ENCODE measurements at regions not wholly inside any gene's neighbourhood (a gene's known extent, or its start where the extent isn't known, plus 50 kb on each side); places are given as distances from the start of the nearest gene placed in this dataset.

GRCh38 chr5:153425914-153426313, 64.6 kb upstream of the GRIA1 start:
- Histone ChIP-seq H3K23me2 (ENCODE audit: low read depth, low read length) (no peaks in the 10 kb centered on the region), H3K79me2 (ENCODE audit: control insufficient read depth in 1 of 2, insufficient read depth in 2 of 2, low read length in 2 of 2) (no peaks in the 10 kb centered on the region), H2BK5ac (ENCODE audit: low read depth, low read length) (no peak overlapping the region), H3K4me1 (replicated peaks in 1 of 4; ENCODE audit: control insufficient read depth in 3 of 4, insufficient read depth in 4 of 4, low read length in 3 of 4) (peaks cover 0 to 5% (median 2%) of the 10 kb centered on the region in 4 experiments; a peak in 3 of 7 replicates), H4K8ac (ENCODE audit: extremely low read depth, insufficient read depth, low read length) (no peak overlapping the region), H3K14ac (ENCODE audit: insufficient read length) (no peak overlapping the region), H3K27me3 (replicated peaks in 1 of 4; ENCODE audit: control insufficient read depth in 3 of 4, extremely low read depth in 1 of 4, insufficient read depth in 3 of 4, low read length in 3 of 4) (no peaks in the 10 kb centered on the region), H2BK12ac (ENCODE audit: low read depth, low read length) (no peak overlapping the region), H3K4ac (replicated peaks; ENCODE audit: insufficient read length, low read depth, low read length) (no peak overlapping the region), H3K9me3 (ENCODE audit: insufficient read depth in 2 of 2, low read depth in 1 of 2, low read length in 1 of 2) (no peaks in the 10 kb centered on the region), H4K91ac (replicated peaks; ENCODE audit: insufficient read length, low read length) (no peak overlapping the region), H2AFZ (ENCODE audit: low read length) (no peak overlapping the region), H2AK5ac (ENCODE audit: low read depth, low read length) (no peak overlapping the region), H3K4me2 (ENCODE audit: insufficient read depth in 1 of 2, low read depth in 2 of 2, low read length in 2 of 2) (no peak overlapping the region), H3K79me1 (ENCODE audit: low read depth, low read length) (no peaks in the 10 kb centered on the region), H3K27ac (ENCODE audit: low read depth, low read length) (no peak overlapping the region), H2BK20ac (ENCODE audit: low read length) (no peak overlapping the region), H2BK120ac (replicated peaks; ENCODE audit: low read depth, low read length) (no peak overlapping the region), H3K9ac (replicated peaks in 1 of 4; ENCODE audit: extremely low read depth in 1 of 4, low read depth in 3 of 4, low read length in 3 of 4) (no peak overlapping the region), H2BK15ac (ENCODE audit: low read length) (no peak overlapping the region), H3K18ac (ENCODE audit: extremely low read depth, low read length) (no peak overlapping the region), H3K23ac (ENCODE audit: insufficient read length) (no peak overlapping the region), H4K5ac (ENCODE audit: insufficient read length, low read depth, low read length) (no peak overlapping the region), H3K36me3 (ENCODE audit: control insufficient read depth in 2 of 4, insufficient read depth in 4 of 4, low read length in 3 of 4) (no peaks in the 10 kb centered on the region), H3K56ac (replicated peaks; ENCODE audit: insufficient read length, low read depth, low read length) (no peak overlapping the region), H3K4me3 (ENCODE audit: extremely low read depth in 1 of 4, insufficient read depth in 2 of 4, low read depth in 3 of 4, low read length in 4 of 4) (no peak overlapping the region), H4K20me1 (replicated peaks in 1 of 2; ENCODE audit: control insufficient read depth in 1 of 2, insufficient read depth in 2 of 2, low read length in 2 of 2) (no peaks in the 10 kb centered on the region)
- FAIRE-seq, result no peak
- peak; percentile 55 to 69 (median 66) for TF ChIP-seq CTCF (IDR thresholded peaks at IDR 0.05; ENCODE audit: control extremely low read depth in 1 of 3, insufficient read depth in 1 of 3, low read depth in 1 of 3, low read length in 3 of 3)
- TF ChIP-seq CBX8 (IDR thresholded peaks at IDR 0.05; ENCODE audit: borderline replicate concordance, low read depth, low read length), result no peak
- peak; percentile 83 to 85 for TF ChIP-seq RAD21 (IDR thresholded peaks at IDR 0.05 in 1 of 2, conservative IDR thresholded peaks at IDR 0.05 in 1 of 2; ENCODE audit: low read depth in 2 of 2, low read length in 2 of 2)
- no peak for TF ChIP-seq SRF (IDR thresholded peaks at IDR 0.05; ENCODE audit: low read depth, low read length)
- no peak for TF ChIP-seq EGR1 (IDR thresholded peaks at IDR 0.05; ENCODE audit: borderline replicate concordance, low read depth, low read length)
- TF ChIP-seq USF2 (IDR thresholded peaks at IDR 0.05; ENCODE audit: low read length), result no peak
- TF ChIP-seq CHD1 (IDR thresholded peaks at IDR 0.05; ENCODE audit: low read depth, low read length), result no peak
- DNase-seq (ENCODE audit: low read depth in 1 of 2, low spot score in 2 of 2), result peak in 1 of 2 experiments; percentile 80
- ChIA-PET POLR2A (ENCODE audit: partially characterized antibody) (no interaction called here), CTCF (ENCODE audit: partially characterized antibody) (interaction anchor here (0.6 to 2.6 kb wide), 10 partner anchors 12 to 1205 kb away, joined by 3 to 9 read pairs (median 3); no protein-coding TSS in a partner anchor)
- WGBS, 2 experiments (ENCODE audit: extremely low coverage in 1 of 2, insufficient coverage in 1 of 2, insufficient read length in 1 of 2, insufficient replicate concordance in 2 of 2, low coverage in 1 of 2, low lambda C conversion rate in 2 of 2, missing lambda C conversion rate in 1 of 2), result 44% methylated on average over 1 of the region's 1 CpG; no CpG with 5 or more reads in 1 of the 2 experiments
